ENCODE measurements at regions not wholly inside any gene's neighbourhood (a gene's known extent, or its start where the extent isn't known, plus 50 kb on each side); places are given as distances from the start of the nearest gene placed in this dataset.

- TF ChIP-seq FOXP2 (optimal IDR thresholded peaks at IDR 0.05; ENCODE audit: borderline replicate concordance, extremely low read depth, extremely low read length, insufficient read depth) (no peak), SIN3A (IDR thresholded peaks at IDR 0.05; ENCODE audit: borderline replicate concordance, insufficient read depth, low read length) (no peak), TAF1 (IDR thresholded peaks at IDR 0.05; ENCODE audit: borderline replicate concordance, insufficient read depth, low read length) (no peak), POLR2AphosphoS5 (IDR thresholded peaks at IDR 0.05; ENCODE audit: low read depth, low read length) (no peak), REST (IDR thresholded peaks at IDR 0.05; ENCODE audit: insufficient read depth in 1 of 2, low read depth in 2 of 2, low read length in 2 of 2) (no peak)
These were observed 249.3 kb upstream of the GATB start for GRCh38 chr4:152009983-152010709.

GRCh38 chr4:152009031-152009670, 248.3 kb upstream of the GATB start:
- TF ChIP-seq FOXP2 (optimal IDR thresholded peaks at IDR 0.05; ENCODE audit: borderline replicate concordance, extremely low read depth, extremely low read length, insufficient read depth), result no peak
- TF ChIP-seq POLR2AphosphoS5 (IDR thresholded peaks at IDR 0.05; ENCODE audit: low read depth, low read length), result no peak
- no peak for TF ChIP-seq REST (IDR thresholded peaks at IDR 0.05; ENCODE audit: insufficient read depth in 1 of 2, low read depth in 2 of 2, low read length in 2 of 2)
- no peak for TF ChIP-seq TAF1 (IDR thresholded peaks at IDR 0.05; ENCODE audit: borderline replicate concordance, insufficient read depth, low read length)
- TF ChIP-seq SIN3A (IDR thresholded peaks at IDR 0.05; ENCODE audit: borderline replicate concordance, insufficient read depth, low read length), result no peak

GRCh38 chr4:152007111-152007510, 246.3 kb upstream of the GATB start:
- TF ChIP-seq TAF1 (IDR thresholded peaks at IDR 0.05; ENCODE audit: borderline replicate concordance, insufficient read depth, low read length), result no peak
- no peak for TF ChIP-seq FOXP2 (optimal IDR thresholded peaks at IDR 0.05; ENCODE audit: borderline replicate concordance, extremely low read depth, extremely low read length, insufficient read depth)
- no peak for TF ChIP-seq REST (IDR thresholded peaks at IDR 0.05; ENCODE audit: insufficient read depth in 1 of 2, low read depth in 2 of 2, low read length in 2 of 2)
- no peak for TF ChIP-seq SIN3A (IDR thresholded peaks at IDR 0.05; ENCODE audit: borderline replicate concordance, insufficient read depth, low read length)
- no peak for TF ChIP-seq POLR2AphosphoS5 (IDR thresholded peaks at IDR 0.05; ENCODE audit: low read depth, low read length)

- no peak for TF ChIP-seq SIN3A (IDR thresholded peaks at IDR 0.05; ENCODE audit: borderline replicate concordance, insufficient read depth, low read length)
- TF ChIP-seq REST (IDR thresholded peaks at IDR 0.05; ENCODE audit: insufficient read depth in 1 of 2, low read depth in 2 of 2, low read length in 2 of 2), result no peak
- no peak for TF ChIP-seq POLR2AphosphoS5 (IDR thresholded peaks at IDR 0.05; ENCODE audit: low read depth, low read length)
- no peak for TF ChIP-seq TAF1 (IDR thresholded peaks at IDR 0.05; ENCODE audit: borderline replicate concordance, insufficient read depth, low read length)
- no peak for TF ChIP-seq FOXP2 (optimal IDR thresholded peaks at IDR 0.05; ENCODE audit: borderline replicate concordance, extremely low read depth, extremely low read length, insufficient read depth)
These were observed 244.0 kb upstream of the GATB start for GRCh38 chr4:152004801-152005200.

Data from PFSK-1 (cell line).